Loucy (cell line): ENCODE measurements at regions not wholly inside any gene's neighbourhood (a gene's known extent, or its start where the extent isn't known, plus 50 kb on each side); places are given as distances from the start of the nearest gene placed in this dataset.

ENCODE experiments used
- CTCF ChIP-seq: fragments of 200-600 bp; sonication (generic); conservative IDR thresholded peaks from 2 replicates; pipeline ENCODE4 v1.5.1; 2014; ENCODE audit warnings: mild to moderate bottlenecking, antibody characterized with exemption, low read length
- EZH2phosphoT487 ChIP-seq: fragments of 200-600 bp; IDR thresholded peaks from 2 replicates; pipeline ENCODE4 v1.6.1; 2018; ENCODE audit warnings: antibody characterized with exemption, mild to moderate bottlenecking, moderate library complexity, borderline replicate concordance

DNA sequence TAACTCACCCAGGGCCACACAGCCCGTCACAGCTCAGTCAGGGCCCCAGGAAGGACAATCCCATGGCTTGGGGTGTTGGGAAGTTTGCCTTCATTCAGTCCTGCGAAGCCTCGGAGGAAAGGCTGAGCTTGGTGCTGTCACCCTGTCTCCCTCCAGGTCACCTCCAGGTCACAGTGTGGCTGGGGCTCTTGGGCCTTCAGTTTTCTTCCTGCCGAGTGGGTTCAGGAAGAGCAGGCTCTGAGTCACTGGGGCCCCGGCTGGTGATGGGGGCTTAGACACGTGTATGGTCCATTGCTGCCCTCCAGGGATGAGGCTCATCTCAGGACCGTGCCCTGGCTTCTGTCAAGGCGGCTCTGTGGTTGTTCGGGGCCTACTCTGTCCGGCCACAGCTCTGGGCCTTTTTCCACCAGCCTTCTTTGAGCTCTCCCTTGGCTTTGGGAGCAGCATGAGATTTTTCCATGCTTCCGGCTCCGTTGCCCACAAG, 118.6 kb downstream of the INHBB start:
- TF ChIP-seq CTCF (no peak), EZH2phosphoT487 (no peak)
